T-cell (primary cell): ENCODE measurements at regions not wholly inside any gene's neighbourhood (a gene's known extent, or its start where the extent isn't known, plus 50 kb on each side); places are given as distances from the start of the nearest gene placed in this dataset.
"Not testable (repeated sequence)": the region's sequence is repeated elsewhere in the genome, so short reads cannot be mapped to it uniquely, and the experiment has no call there.

Experiments used
- ATAC-seq, 4 experiments: fragments of 200-7000 bp in 3 of 4; fragments of 150-1000 bp in 1 of 4; cut with Tn5 transposase; replicated peaks in 1 of 4; 1 replicate in 3 of 4; 2 replicates in 1 of 4; pipeline ENCODE4 v1.10.0; 2021; ENCODE audit warnings: moderate library complexity in 3 of 4, mild to moderate bottlenecking in 2 of 4, moderate number of reproducible peaks in 1 of 4
- CTCF ChIA-PET, 2 donors: fragments of 300-600 bp; sonication (Branson Sonifier 250); formaldehyde crosslinking; loops; one replicate each; lab custom pipeline; 2022; ENCODE audit warnings: antibody characterized with exemption in 2 of 2; lab: Charles Lee
- POLR2A ChIA-PET, 2 donors: fragments of 300-600 bp; sonication (Branson Sonifier 250); formaldehyde crosslinking; loops; one replicate each; lab custom pipeline; 2022; ENCODE audit warnings: antibody characterized with exemption in 2 of 2; lab: Charles Lee
- DNase-seq, 35 experiments: peaks; one replicate each; pipeline versions ENCODE4 v3.0.0 to v3.0.0-alpha.2; 2013 to 2023
- H3K27ac ChIP-seq: one replicate; pipeline ENCODE4 v1.5.1; 2013; ENCODE audit warnings: low read length
- H3K27me3 ChIP-seq, 2 experiments: replicated peaks in 1 of 2; 1 replicate in 1 of 2; 2 replicates in 1 of 2; pipeline versions ENCODE4 v1.6.1 to v1.7.0; 2013; ENCODE audit warnings: low read length in 1 of 2, mixed read lengths in 1 of 2; ENCODE audit not compliant: control insufficient read depth in 2 of 2, insufficient read depth in 2 of 2; ENCODE audit errors: extremely low read depth in 1 of 2
- H3K36me3 ChIP-seq, 2 donors: 1 replicate in 1 of 2; 2 replicates in 1 of 2; pipeline versions ENCODE4 v1.6.1 to v1.7.0; 2013; ENCODE audit warnings: low read length in 1 of 2; ENCODE audit not compliant: control insufficient read depth in 2 of 2, insufficient read depth in 1 of 2; ENCODE audit errors: extremely low read depth in 1 of 2
- H3K4me1 ChIP-seq, 2 experiments: 1 replicate in 1 of 2; 2 replicates in 1 of 2; pipeline versions ENCODE4 v1.6.1 to v1.7.0; 2013; ENCODE audit warnings: low read length in 2 of 2, mixed read lengths in 1 of 2; ENCODE audit not compliant: insufficient read depth in 2 of 2, control insufficient read depth in 1 of 2; ENCODE audit errors: extremely low read depth in 1 of 2
- H3K4me3 ChIP-seq, 2 donors: 1 replicate in 1 of 2; 2 replicates in 1 of 2; pipeline versions ENCODE4 v1.5.1 to v1.7.0; 2013; ENCODE audit warnings: mild to moderate bottlenecking in 2 of 2, low read length in 1 of 2, moderate library complexity in 1 of 2; ENCODE audit not compliant: control insufficient read depth in 1 of 2; ENCODE audit errors: extremely low read depth in 1 of 2
- H3K9me3 ChIP-seq: 2 replicates; pipeline ENCODE4 v1.7.0; 2013
- H3K27ac Mint-ChIP-seq, 2 donors: one replicate each; pipeline ENCODE4 v1.8.0; 2020 to 2021; ENCODE audit warnings: mild to moderate bottlenecking in 2 of 2, mixed read lengths in 2 of 2
- H3K27me3 Mint-ChIP-seq, 2 donors: one replicate each; pipeline ENCODE4 v1.8.0; 2021 to 2022; ENCODE audit warnings: mixed read lengths in 2 of 2
- H3K36me3 Mint-ChIP-seq: one replicate; pipeline ENCODE4 v1.8.0; 2021; ENCODE audit warnings: mixed read lengths
- H3K4me1 Mint-ChIP-seq, 3 donors: one replicate each; pipeline ENCODE4 v1.8.0; 2020 to 2022; ENCODE audit warnings: mixed read lengths in 3 of 3, mild to moderate bottlenecking in 1 of 3
- H3K4me3 Mint-ChIP-seq, 3 donors: one replicate each; pipeline ENCODE4 v1.8.0; 2020 to 2022; ENCODE audit warnings: mild to moderate bottlenecking in 3 of 3, mixed read lengths in 3 of 3, moderate library complexity in 3 of 3
- H3K9me3 Mint-ChIP-seq, 3 donors: one replicate each; pipeline ENCODE4 v1.8.0; 2020 to 2022; ENCODE audit warnings: mixed read lengths in 3 of 3
- WGBS: methylation state at CpG from one replicate; pipeline ENCODE4 v1.1.5; 2013; ENCODE audit warnings: missing lambda C conversion rate; ENCODE audit not compliant: insufficient coverage; 5-methylcytosine and 5-hydroxymethylcytosine counted together

DNA sequence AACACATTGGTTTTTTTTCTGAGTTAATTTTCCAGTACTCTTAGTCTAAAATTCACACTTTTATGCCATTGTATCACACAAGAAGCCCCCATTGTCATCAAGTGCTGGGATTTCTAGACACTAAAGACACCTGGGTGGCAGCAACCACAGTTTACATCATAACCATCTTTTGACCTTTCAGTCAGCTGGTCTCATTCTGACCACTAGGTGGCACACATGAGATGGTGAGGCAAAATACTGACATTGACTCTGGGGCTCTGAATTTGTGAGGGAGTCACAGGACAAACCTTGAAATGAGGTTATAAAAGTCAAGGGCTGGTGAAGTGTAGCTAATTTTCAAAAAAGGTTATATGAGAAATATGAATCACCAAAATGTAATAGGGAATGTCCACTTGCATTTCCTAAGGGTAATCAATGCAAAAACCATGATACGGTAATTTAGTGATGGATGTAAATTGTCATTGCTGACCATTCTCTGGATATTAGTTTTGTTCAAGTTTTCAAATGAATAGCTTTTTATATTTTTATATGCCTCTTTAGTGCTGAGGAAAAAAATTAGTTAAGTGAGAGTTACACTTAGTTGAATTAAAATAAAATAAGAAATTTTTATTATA is 229.4 kb downstream of the DMAC1 start:
- Mint-ChIP-seq H3K36me3 (no peaks in the 10 kb centered on the region), H3K27me3 (peaks cover 9 to 20% of the 10 kb centered on the region in 2 donors), H3K27ac (no peak overlapping the region), H3K4me3 (no peak overlapping the region), H3K4me1 (no peaks in the 10 kb centered on the region), H3K9me3 (no peaks in the 10 kb centered on the region)
- Histone ChIP-seq H3K27me3 (no peaks in the 10 kb centered on the region), H3K9me3 (no peaks in the 10 kb centered on the region), H3K27ac (no peak overlapping the region), H3K4me1 (no peaks in the 10 kb centered on the region), H3K36me3 (no peaks in the 10 kb centered on the region), H3K4me3 (no peak overlapping the region)
- DNase-seq = peak; percentile 10 to 80 (median 49)
- ChIA-PET POLR2A (interaction anchor here in 1 of 2 donors (0.6 kb wide), 1 partner anchor 87 kb away, joined by 4 read pairs; no protein-coding TSS in a partner anchor), CTCF (interaction anchor here (0.7 to 2.4 kb wide), 10 partner anchors 21 to 1326 kb away, joined by 3 to 17 read pairs (median 4); no protein-coding TSS in a partner anchor)
- WGBS = no CpG with 5 or more reads among the region's 1 CpG
- ATAC-seq = peak in 3 of 4 experiments; percentile 70 to 75 (median 73)

- Mint-ChIP-seq H3K27me3 (peaks cover 9 to 20% of the 10 kb centered on the region in 2 donors), H3K27ac (no peak overlapping the region), H3K36me3 (no peaks in the 10 kb centered on the region), H3K4me1 (no peaks in the 10 kb centered on the region), H3K4me3 (no peak overlapping the region), H3K9me3 (no peaks in the 10 kb centered on the region)
- no peak for DNase-seq
- H3K4me3 ChIP-seq = no peak overlapping the region
- no peak for ATAC-seq
- no peaks in the 10 kb centered on the region for H3K4me1 ChIP-seq
- no peaks in the 10 kb centered on the region for H3K36me3 ChIP-seq
- no peaks in the 10 kb centered on the region for H3K27me3 ChIP-seq
- POLR2A ChIA-PET = no interaction called here
- CTCF ChIA-PET = interaction anchor here in 1 of 2 donors (0.5 to 0.6 kb wide), 2 partner anchors 58 to 509 kb away, joined by 3 read pairs; no protein-coding TSS in a partner anchor
- no peaks in the 10 kb centered on the region for H3K9me3 ChIP-seq
- WGBS = no CpG with 5 or more reads among the region's 2 CpGs
- no peak overlapping the region for H3K27ac ChIP-seq
Measured at GRCh38 chr9:7567687-7568086, 231.9 kb downstream of the DMAC1 start.

DNA sequence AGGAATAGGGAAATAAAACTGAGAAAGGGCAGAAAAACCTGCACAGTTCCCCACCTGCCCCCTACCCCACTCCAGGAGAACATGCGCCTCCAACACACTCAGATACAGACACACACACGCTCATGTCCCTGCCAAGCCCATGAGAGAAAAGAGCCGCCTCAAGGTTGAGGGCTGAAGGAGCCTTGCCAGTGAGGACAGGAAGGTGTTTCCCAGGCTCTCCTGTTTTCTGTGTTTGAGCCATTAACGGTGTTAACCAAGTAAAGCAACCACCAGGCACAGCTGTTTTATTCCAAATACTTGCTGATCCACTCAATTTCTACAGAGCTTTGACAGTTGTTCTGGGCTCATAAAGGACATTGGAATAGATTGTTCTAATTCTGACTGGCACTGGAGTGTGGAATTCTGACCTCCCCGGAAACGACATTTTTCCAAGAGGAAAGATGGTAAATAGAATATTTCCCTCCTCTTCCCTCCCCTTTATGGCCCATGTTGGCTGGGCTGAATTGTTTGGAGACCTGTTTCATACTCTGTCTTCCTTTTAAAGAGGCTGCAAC is 238.0 kb downstream of the DMAC1 start:
- no peaks in the 10 kb centered on the region for H3K9me3 Mint-ChIP-seq
- Histone ChIP-seq H3K4me3 (no peak overlapping the region), H3K36me3 (no peaks in the 10 kb centered on the region), H3K4me1 (peaks cover 0 to 2% of the 10 kb centered on the region in 2 experiments), H3K27ac (no peak overlapping the region), H3K27me3 (no peaks in the 10 kb centered on the region), H3K9me3 (no peaks in the 10 kb centered on the region)
- H3K36me3 Mint-ChIP-seq = no peaks in the 10 kb centered on the region
- POLR2A ChIA-PET = no interaction called here
- DNase-seq = no peak
- H3K4me3 Mint-ChIP-seq = no peak overlapping the region
- H3K27me3 Mint-ChIP-seq = peaks cover 2 to 7% of the 10 kb centered on the region in 2 donors
- CTCF ChIA-PET = no interaction called here
- WGBS = no CpG with 5 or more reads among the region's 6 CpGs
- H3K27ac Mint-ChIP-seq = no peak overlapping the region
- ATAC-seq = no peak
- no peaks in the 10 kb centered on the region for H3K4me1 Mint-ChIP-seq

GRCh38 chr9:7560669-7561305 is 238.8 kb downstream of the DMAC1 start:
- Histone ChIP-seq H3K4me1 (peaks cover 0 to 2% of the 10 kb centered on the region in 2 experiments), H3K36me3 (no peaks in the 10 kb centered on the region), H3K27me3 (no peaks in the 10 kb centered on the region), H3K9me3 (no peaks in the 10 kb centered on the region), H3K4me3 (no peak overlapping the region), H3K27ac (no peak overlapping the region)
- no CpG with 5 or more reads among the region's 5 CpGs for WGBS
- Mint-ChIP-seq H3K27me3 (peaks cover 2 to 7% of the 10 kb centered on the region in 2 donors), H3K4me1 (no peaks in the 10 kb centered on the region), H3K36me3 (no peaks in the 10 kb centered on the region), H3K9me3 (no peaks in the 10 kb centered on the region), H3K27ac (no peak overlapping the region), H3K4me3 (no peak overlapping the region)
- CTCF ChIA-PET = no interaction called here
- ATAC-seq = no peak
- POLR2A ChIA-PET = no interaction called here
- DNase-seq = no peak

GRCh38 chr9:7554699-7555098 is 244.9 kb downstream of the DMAC1 start:
- no CpG with 5 or more reads among the region's 2 CpGs for WGBS
- ATAC-seq (no peak), DNase-seq (no peak)
- Mint-ChIP-seq H3K4me3 (no peak overlapping the region), H3K4me1 (no peaks in the 10 kb centered on the region), H3K9me3 (no peaks in the 10 kb centered on the region), H3K27me3 (peaks cover 18 to 23% of the 10 kb centered on the region in 2 donors), H3K27ac (no peak overlapping the region), H3K36me3 (no peaks in the 10 kb centered on the region)
- CTCF ChIA-PET = no interaction called here
- H3K27me3 ChIP-seq = peaks cover 0 to 4% of the 10 kb centered on the region in 2 experiments
- POLR2A ChIA-PET = no interaction called here
- H3K4me3 ChIP-seq = no peak overlapping the region
- H3K9me3 ChIP-seq = no peaks in the 10 kb centered on the region
- H3K4me1 ChIP-seq = no peaks in the 10 kb centered on the region
- H3K27ac ChIP-seq = no peak overlapping the region
- H3K36me3 ChIP-seq = no peaks in the 10 kb centered on the region

GRCh38 chr9:7552706-7553105 is 246.9 kb downstream of the DMAC1 start:
- H3K36me3 Mint-ChIP-seq, H3K27ac Mint-ChIP-seq, H3K4me3 Mint-ChIP-seq, H3K4me3 ChIP-seq, H3K9me3 ChIP-seq, H3K27ac ChIP-seq, H3K9me3 Mint-ChIP-seq, DNase-seq, H3K4me1 ChIP-seq, H3K4me1 Mint-ChIP-seq, ATAC-seq, POLR2A ChIA-PET, CTCF ChIA-PET, H3K36me3 ChIP-seq: not testable (repeated sequence)
- H3K27me3 ChIP-seq = peaks cover 0 to 11% of the 10 kb centered on the region in 2 experiments
- peaks cover 23 to 25% of the 10 kb centered on the region in 2 donors for H3K27me3 Mint-ChIP-seq
- WGBS = 40% methylated on average over 1 of the region's 1 CpG
